Brain microvascular endothelial cell (primary cell): ENCODE measurements at regions not wholly inside any gene's neighbourhood (a gene's known extent, or its start where the extent isn't known, plus 50 kb on each side); places are given as distances from the start of the nearest gene placed in this dataset.

Source experiments
- DNase-seq: peaks from one replicate; pipeline ENCODE4 v3.0.0-alpha.2; 2020
- H3K27ac ChIP-seq: fragments of 250-450 bp; sonication (Bioruptor Pico); 2 replicates; pipeline ENCODE4 v1.5.1; 2020; ENCODE audit warnings: mild to moderate bottlenecking, moderate library complexity
- H3K27me3 ChIP-seq: fragments of 250-450 bp; sonication (Bioruptor Pico); replicated peaks from 2 replicates; pipeline ENCODE4 v1.5.1; 2020; ENCODE audit warnings: mild to moderate bottlenecking
- H3K36me3 ChIP-seq: fragments of 250-450 bp; sonication (Bioruptor Pico); replicated peaks from 2 replicates; pipeline ENCODE4 v1.5.1; 2020; ENCODE audit warnings: mild to moderate bottlenecking
- H3K4me3 ChIP-seq: 2 replicates; pipeline ENCODE4 v1.5.1; 2011; ENCODE audit warnings: low read depth, mild to moderate bottlenecking, control low read depth, low read length, moderate library complexity
- CTCF ChIP-seq: IDR thresholded peaks from 2 replicates; pipeline ENCODE4 v1.5.1; 2011; ENCODE audit warnings: low read depth, mild to moderate bottlenecking, moderate library complexity, low read length, control low read depth, inconsistent platforms; ENCODE audit errors: missing control alignments
- in situ Hi-C: cut with HindIII; loops from 2 replicates; pipeline ENCODE4 v1.10.0; 2017; ENCODE audit warnings: low sequenced_read_pairs, low pct_ligation_motif_present

- Histone ChIP-seq H3K27me3 (no peaks in the 10 kb centered on the region), H3K4me3 (no peak overlapping the region), H3K36me3 (no peaks in the 10 kb centered on the region), H3K27ac (no peak overlapping the region)
- TF ChIP-seq CTCF: no peak
- DNase-seq: no peak
- in situ Hi-C loops: no loop called here
These were observed 1130.1 kb upstream of the CELF4 start for GRCh38 chr18:38695559-38696280.

- Histone ChIP-seq H3K36me3 (no peaks in the 10 kb centered on the region), H3K27ac (no peak overlapping the region), H3K4me3 (no peak overlapping the region), H3K27me3 (no peaks in the 10 kb centered on the region)
- DNase-seq: no peak
- in situ Hi-C loops: no loop called here
- no peak for TF ChIP-seq CTCF
These were observed 1127.5 kb upstream of the CELF4 start for GRCh38 chr18:38693104-38693503.

GRCh38 chr18:38690626-38691025, 1125.0 kb upstream of the CELF4 start:
- in situ Hi-C loops: no loop called here

GRCh38 chr18:38688416-38688815, 1122.8 kb upstream of the CELF4 start:
- no peak for DNase-seq
- no peaks in the 10 kb centered on the region for H3K36me3 ChIP-seq
- no peaks in the 10 kb centered on the region for H3K27me3 ChIP-seq
- TF ChIP-seq CTCF: no peak
- H3K27ac ChIP-seq: no peak overlapping the region
- in situ Hi-C loops: no loop called here
- H3K4me3 ChIP-seq: no peak overlapping the region

More at GRCh38 chr18:38690626-38691025, 1125.0 kb upstream of the CELF4 start:
- no peak for DNase-seq
- TF ChIP-seq CTCF: no peak
- no peak overlapping the region for H3K27ac ChIP-seq
- H3K36me3 ChIP-seq: no peaks in the 10 kb centered on the region
- H3K27me3 ChIP-seq: no peaks in the 10 kb centered on the region
- H3K4me3 ChIP-seq: no peak overlapping the region

- H3K36me3 ChIP-seq: no peaks in the 10 kb centered on the region
- TF ChIP-seq CTCF: no peak
- no peaks in the 10 kb centered on the region for H3K27me3 ChIP-seq
- no peak overlapping the region for H3K27ac ChIP-seq
- no peak for DNase-seq
- H3K4me3 ChIP-seq: no peak overlapping the region
- in situ Hi-C loops: no loop called here
These were observed 1104.9 kb upstream of the CELF4 start for GRCh38 chr18:38670486-38670885.

GRCh38 chr18:38664929-38665328, 1099.3 kb upstream of the CELF4 start:
- no peak for TF ChIP-seq CTCF
- no peak for DNase-seq
- Histone ChIP-seq H3K36me3 (no peaks in the 10 kb centered on the region), H3K27ac (no peak overlapping the region), H3K4me3 (no peak overlapping the region), H3K27me3 (no peaks in the 10 kb centered on the region)
- in situ Hi-C loops: no loop called here
